Superior temporal gyrus (tissue), 1 donor: ENCODE measurements at regions not wholly inside any gene's neighbourhood (a gene's known extent, or its start where the extent isn't known, plus 50 kb on each side); places are given as distances from the start of the nearest gene placed in this dataset.
"Not testable (repeated sequence)": the region's sequence is repeated elsewhere in the genome, so short reads cannot be mapped to it uniquely, and the experiment has no call there.

Source experiments
- DNase-seq: peaks from one replicate; pipeline ENCODE4 v3.0.0-alpha.2; 2016; ENCODE audit errors: extremely low spot score

DNA sequence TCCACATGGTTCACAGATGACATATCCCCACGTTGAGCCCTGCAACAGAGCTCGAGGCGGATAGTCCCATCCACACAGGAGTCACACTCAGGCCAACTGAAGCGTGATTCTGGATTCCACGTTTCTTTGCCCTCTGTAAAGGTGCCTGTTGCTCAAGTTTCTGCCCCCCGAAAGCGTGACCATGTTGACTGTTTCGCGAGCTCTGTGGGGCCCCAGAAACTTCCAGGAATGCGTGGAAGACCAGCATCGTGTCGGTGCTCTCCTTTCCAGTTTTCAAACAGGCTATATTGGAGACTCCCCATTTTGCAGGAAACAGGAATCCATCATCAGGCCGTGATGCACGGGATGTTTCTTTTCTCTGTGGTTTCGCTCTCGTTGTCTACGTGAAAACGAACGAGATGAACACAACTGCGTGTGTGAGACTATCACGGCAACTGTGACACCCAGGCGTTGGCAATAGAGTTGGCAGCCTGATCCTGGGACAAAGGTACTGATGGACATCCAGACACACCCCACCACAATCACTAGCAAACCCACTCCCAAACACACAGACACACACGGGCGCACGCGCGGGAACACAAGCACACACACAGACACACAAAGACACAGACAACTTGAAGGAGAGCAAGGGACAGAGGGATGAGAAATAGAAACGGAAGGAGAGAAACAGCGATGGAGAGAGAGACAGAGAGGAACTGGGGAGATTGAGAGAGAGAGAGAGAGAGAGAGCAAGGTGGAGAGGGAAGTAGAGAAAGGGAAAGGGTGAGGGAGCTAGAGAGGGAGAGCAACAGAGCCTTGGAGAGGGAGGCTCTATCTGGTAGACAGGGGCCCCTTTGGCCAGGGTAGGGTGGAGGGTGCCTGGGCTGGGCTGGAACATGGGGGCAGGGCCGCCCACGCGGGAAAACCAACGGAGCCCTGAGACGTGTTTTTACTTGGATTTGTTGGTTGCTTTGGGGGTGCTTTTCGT, 1609.3 kb downstream of the SPATA31A7 start:
- DNase-seq: peak; percentile 54

DNA sequence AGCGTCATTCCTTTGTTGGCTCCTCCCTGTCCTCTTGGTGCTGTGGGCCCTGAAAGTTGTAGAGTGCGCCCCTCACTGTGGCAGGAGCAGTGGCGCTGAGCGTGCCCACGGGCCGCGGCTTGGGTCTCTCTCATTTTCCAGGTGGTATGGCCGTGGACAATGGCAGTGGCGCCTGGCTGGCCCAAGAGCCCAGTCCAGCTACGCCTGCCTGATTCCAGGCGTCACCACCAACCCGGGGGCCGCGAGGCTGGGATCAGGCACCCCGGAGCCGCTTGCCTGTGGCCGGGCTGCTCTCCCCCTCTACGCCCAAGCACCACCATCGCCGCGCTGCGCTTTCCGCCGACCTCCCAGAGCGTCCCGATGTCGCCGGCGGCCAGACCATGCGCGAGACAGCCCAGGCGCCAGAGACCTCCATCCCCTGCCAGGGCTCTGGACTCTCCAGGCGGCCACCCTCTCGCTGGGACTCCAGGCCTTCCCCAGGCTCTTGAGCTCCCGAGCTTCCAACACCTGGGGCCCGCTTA, 1610.1 kb downstream of the SPATA31A7 start:
- DNase-seq: peak; percentile 15

DNA sequence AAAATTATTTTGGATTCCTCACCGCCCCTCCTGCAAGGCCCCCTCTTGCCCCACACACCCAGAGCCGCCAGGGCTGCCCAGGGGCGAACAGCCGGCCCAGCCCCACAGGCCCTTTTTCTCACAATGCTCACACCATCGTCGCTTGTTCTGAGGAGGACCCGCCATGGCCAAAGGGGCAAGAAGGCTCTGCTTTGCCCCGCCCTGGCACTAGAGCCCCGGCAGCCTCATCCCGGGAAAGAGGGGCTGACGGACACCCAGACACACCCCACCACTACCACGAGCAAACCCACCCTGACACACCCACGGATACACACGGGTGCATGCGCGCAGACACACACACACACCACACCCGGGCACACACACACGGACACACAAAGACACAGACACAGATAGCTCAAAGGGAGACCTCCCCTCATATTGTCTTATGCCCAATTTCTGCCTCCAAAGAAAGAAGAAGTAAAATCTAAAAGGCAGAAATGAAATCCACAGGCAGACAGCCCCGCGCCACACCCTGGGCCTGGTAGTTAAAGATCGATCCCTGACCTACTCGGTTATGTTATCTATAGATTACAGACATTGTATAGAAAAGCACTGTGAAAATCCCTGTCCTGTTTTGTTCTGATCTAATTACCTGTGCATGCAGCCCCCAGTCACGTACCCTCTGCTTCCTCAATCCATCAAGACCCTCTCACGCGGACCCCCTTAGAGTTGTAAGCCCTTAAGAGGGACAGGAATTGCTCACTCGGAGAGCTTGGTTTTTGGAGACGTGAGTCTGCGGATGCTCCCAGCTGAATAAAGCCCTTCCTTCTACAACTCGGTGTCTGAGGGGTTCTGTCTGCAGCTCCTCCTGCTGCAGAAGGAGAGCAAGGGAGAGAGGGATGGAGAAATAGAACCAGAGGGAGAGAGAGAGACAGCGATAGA, 1610.9 kb downstream of the SPATA31A7 start:
- peak; percentile 52 for DNase-seq

DNA sequence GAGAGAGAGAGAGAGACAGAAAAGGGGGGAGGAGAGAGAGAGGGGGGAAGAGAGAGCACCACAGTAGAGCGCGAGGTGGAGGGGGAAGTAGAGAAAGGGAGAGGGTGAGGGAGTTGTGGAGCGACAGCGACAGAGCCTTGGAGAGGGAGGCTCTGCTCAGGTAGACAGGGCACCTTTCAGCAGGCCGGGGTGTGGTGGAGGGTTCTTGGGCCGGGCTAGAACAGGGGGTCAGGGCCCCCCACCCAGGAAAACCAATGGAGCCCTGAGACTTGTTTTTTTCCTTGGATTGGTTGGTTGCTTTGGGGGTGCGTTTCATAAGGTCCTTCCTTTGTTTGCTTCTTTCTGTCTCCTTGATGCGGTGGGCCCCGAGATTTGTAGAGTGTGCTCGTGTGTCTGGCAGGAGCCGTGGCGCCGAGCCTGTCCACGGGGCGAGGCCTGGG, 1611.6 kb downstream of the SPATA31A7 start:
- peak; percentile 8 for DNase-seq

DNA sequence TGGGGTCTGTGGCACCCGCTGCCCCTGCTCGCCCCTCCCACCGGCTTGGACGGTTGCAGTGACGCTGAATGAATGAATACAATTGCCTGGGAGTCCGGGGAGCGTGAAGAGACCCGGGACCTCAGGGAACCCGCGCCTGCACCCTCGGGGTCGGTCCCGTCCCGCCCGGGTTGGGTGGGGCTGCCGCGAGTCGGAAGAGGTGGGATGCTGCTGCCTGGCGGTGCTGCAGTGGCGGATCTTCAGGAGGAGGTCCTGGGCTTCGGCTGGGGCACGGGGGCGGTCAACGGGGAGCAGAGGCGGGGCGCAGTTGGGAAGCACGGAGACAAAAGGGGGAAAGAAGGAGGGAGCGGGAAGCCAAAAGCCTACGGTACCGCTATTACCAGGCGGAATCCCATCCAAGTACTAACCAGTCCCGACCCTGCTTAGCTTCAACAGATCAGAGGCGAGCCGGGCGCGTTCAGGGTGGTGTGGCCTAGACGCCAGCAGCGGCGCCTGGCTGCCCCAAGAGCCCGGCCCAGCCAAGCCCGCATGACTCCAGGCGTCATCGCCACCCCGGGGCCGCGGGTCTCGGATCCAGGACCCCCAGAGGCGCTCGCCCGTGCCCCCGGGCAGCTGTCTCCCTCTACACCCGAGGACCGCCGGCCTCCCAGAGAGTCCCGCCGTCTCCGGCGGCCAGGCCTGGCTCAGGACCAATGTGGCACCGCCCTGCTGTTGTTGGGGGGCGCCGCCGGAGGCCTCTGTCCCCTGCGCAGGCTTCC, 1612.3 kb downstream of the SPATA31A7 start:
- DNase-seq: peak; percentile 51

DNA sequence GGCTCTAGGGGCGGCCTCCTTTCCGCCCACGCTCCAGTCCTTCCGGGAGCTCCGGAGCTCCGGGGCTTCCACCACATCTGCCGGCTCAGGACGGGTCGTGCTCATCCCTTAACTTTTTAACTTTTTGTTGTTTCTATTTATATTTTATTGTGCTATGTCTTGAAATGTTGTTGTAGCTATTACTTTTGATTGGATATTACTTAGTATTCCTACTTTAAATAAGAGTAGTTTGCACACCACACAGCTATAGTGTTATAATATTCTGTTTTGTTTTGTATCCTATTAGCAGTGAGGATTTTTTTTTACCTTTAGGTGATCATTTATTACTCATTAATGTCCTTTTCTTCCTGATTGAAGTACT, 1612.9 kb downstream of the SPATA31A7 start:
- DNase-seq: not testable (repeated sequence)

DNA sequence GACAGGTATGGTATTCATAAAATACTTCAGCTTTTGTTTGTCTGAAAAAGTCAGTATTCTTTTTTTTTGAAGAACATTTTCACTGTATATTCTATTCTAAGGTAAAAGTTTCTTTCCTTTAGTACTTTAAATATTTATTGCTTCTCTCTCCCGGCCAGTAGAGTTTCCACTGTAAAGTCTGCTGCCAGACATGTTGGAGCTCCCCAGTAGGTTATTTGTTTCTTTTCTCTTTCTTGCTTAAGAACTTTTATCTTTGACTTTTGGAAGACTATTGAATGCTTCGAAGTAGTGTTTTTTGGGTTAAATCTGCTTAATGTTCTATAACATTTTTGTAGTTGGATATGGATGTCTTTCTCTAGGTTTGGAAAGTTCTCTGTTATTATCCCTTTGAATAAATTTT, 1613.3 kb downstream of the SPATA31A7 start:
- peak; percentile 46 for DNase-seq

DNA sequence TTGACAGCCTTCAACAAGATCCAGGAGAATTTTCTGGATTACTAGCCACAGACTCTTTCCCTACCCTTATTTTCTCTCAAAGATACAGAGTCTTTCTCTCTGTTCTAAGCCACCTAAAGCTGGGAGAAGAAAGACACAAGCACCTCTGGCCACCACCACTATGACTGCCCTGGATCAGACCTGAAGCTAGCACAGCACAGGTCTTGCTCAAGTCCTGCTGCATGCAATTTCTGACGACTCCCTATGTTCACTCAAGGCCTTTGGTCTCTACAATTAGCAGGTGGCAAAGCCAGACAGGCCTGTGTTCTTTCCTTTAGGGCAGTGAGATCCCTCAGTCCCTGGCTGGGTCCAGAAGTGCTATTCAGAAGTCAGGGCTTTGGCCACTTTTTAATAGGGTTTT, 1614.5 kb downstream of the SPATA31A7 start:
- not testable (repeated sequence) for DNase-seq

DNA sequence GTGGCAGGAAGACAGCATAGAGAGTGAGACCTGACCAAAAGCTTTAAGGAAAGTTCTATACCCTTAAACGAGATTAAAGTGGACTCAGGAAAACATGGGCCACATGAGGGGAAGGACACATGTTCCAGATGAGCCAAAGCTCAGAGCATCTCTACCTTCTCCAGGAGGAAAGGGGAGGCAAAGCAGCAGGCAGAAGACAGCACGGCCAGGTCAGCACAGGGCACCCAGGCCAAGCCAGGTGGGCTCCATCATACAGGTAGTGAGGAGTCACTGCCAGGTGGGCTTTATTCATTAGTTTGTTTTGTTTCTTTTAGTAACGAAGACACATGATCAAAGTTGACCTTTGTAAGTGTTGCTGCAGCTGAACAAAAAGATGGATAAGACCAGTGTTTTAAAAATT, 1617.6 kb downstream of the SPATA31A7 start:
- not testable (repeated sequence) for DNase-seq

DNA sequence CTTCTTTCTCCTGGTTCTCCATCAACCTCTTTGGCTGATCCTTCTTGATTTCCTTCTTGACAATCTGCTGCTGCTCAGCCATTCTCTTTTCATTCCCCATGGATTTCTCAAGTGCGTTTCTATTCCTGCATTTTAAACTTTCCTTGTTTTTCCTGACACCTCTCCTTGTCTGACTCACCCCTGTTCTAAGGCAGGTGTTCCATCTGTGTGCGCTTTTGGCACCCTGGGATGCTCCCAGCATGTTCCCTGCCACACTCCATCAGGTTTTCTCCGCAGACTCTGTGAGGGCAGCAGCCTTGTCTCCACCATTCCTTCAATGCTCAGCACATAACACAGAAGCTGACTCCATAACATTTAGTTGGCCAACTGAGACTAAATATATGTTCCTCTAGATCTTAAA, 1618.2 kb downstream of the SPATA31A7 start:
- peak; percentile 47 for DNase-seq

DNA sequence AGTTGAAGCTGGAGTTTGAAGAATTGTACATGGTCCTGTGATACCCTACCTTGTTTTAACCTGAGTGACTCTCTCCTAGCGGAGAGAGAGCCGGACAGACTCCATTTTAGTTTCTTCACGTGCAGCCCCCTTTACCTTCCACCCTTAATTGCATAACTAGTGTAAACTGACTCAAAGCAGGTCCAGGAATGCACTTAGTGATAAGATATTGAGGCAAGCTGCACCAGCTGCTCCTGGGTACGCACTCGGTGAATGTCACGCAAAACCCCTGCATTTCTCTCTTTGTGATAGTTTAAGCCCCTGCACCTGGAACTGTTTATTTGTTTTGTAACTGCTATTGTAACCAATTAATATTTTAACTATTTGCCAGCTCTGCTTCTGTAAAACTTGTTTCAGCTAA, 1620.5 kb downstream of the SPATA31A7 start:
- not testable (repeated sequence) for DNase-seq

DNA sequence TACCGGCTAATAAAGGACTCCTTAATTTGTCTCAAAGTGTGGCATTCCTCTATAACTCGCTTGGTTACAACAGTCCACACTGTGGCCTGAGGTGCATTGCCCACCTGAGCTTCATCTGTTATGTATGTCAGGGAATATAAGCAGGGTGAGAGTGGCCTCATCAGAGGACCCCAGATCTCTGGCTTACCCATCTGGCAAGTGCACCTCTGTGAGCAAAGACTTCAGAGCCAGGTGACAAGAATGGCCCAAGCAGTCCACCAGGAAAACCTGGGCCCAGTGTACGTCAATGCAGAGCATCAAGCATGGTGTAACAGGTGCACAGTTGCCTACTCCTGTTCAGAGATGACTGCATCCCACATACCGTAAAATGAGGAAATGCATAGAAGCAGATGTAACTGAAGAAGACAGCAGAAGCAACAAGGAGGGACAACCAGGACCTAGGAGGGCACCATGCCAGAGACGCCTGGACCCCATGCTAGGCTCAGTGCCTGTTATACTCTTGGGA, 1621.0 kb downstream of the SPATA31A7 start:
- DNase-seq: not testable (repeated sequence)

DNA sequence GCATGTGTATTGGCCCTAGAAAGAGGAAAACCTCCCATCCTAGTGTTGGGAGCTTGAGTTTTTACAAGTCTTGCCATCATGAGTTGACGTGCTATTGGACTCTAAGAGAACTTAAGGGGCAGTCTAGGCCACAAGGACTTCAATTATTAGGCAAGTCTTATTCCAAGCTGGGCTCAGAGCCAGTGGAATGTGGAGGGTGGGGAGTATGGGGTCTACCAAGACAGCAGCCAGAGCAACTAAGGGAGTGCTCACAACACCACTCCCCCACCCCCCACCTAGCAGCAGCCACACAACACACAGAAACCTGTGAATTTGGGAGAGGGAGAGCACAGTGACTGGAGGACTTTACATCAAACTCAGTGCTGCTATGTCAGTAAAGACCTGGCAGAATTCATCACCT, 1625.6 kb downstream of the SPATA31A7 start:
- not testable (repeated sequence) for DNase-seq

DNA sequence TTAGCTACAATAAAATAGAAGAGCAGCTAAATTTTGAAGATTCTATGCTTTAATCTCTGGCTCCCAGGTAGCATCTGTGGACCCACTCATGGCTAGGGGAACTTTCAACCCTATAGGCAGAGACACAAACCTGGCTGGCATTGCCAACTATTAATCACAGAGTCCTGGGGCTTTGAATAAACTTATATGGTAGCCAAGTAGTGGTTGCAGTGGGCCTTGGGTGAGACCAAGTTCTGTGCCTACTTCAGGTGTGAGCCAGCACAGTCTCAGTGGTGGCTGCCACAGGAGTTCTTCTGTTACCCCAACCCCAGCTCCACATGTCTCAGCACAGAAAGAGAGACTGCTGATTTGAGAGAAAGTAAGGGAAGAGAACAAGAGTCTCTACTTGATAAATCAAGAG, 1626.5 kb downstream of the SPATA31A7 start:
- DNase-seq: not testable (repeated sequence)

DNA sequence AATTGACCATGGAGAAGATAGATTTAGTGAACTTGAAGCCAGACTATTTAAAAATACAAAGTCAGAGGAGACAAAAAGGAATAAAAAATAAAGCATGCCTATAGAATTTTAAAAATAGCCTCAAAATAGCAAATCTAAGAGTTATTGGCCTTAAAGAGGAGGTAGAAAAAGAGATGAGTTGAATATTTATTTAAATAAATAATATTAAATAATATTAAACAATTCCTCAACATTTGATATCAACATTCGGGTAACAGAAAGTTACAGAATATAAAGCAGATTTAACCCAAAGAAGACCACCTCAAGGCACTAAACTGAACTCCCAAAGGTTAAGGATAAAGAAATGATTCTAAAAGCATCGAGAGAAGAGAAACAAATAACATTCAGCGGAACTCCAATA, 1627.4 kb downstream of the SPATA31A7 start:
- DNase-seq: not testable (repeated sequence)

DNA sequence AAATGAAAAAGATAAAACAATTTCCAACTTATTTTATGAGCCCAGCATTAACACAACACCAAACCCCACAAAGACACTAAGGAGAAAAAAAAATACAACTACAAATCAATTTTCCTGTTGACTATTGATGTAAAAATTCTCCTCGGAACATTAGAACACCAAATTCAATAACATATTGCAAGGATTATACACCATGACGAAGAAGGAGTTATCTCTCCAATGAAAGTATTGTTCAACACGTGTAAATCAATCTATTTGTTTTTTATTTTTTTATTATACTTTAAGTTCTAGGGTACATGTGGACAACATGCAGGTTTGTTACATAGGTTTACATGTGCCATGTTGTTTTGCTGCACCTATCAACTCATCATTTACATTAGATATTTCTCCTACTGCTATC, 1632.3 kb downstream of the SPATA31A7 start:
- DNase-seq: not testable (repeated sequence)

DNA sequence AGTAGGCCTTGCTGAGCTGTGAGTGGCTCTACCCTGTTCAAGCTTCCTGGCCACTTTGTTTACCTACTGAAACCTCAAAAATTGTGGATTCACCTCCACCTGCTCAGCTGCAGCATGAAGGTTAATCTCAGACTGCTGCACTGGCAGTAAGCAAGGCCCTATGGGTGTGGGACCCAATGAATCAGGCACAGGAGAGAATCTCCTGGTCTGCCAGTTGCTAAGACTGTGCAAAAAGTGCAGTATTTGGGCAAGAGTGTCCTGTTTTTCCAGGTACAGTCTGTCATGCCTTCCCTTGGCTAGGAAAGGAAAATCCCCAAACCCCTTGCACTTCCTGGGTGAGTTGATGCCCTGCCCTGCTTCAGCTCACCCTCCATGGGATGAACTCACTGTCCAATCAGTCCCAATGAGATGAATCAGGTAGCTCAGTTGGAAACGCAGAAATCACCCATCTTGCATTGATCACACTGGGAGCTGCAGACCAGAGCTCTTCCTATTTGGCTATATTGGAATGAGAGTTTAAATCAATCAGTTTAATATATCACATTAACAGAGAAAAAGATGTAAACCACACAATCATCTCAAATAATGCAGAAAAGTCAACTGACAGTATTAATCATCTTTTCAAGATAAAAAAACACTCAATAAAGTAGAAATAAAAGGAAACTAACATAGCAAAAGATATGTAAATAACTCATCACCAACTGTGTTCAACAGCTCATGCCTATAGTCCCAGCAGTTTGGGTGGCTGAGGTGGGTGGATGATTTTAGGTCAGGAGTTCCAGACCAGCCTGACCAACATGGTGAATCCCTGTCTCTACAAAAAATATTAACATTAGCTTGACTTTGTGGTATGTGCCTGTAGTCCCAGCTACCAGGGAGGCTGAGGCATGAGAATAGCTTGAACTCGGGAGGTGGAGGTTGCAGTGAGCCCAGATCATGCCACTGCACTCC, 1638.4 kb downstream of the SPATA31A7 start:
- DNase-seq: not testable (repeated sequence)

DNA sequence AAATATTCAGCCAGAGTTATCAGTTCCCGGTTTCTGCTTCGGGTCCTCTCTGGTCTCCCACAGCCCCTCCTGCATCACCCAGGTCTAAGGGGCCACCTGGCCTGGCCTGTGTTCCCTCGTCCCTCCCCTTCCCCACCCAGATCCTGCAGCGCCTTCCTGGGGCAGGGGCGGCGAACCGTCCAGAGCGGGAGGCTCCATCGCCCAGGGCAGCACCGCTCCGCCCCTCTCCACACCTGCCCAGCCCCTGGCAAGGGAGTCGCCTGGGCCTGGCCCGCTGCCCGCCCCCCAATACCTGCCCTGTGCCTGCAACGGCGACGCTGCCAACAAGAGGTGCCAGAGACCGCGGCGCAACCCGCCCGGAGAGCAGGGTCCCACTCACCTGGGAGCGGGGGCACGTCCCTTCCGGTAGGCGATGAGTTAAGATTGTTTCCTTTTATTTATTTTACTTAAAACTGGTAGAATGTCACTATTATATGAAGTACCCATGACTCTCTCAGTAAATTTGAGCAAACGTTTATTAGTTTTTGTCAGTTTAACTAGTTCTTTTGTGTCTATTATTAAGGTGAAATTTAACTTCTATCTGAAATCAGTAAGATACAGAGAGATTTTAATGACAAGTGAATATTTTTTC, 1641.1 kb downstream of the SPATA31A7 start:
- not testable (repeated sequence) for DNase-seq
